ENCODE measurements at regions not wholly inside any gene's neighbourhood (a gene's known extent, or its start where the extent isn't known, plus 50 kb on each side); places are given as distances from the start of the nearest gene placed in this dataset.
A peak's percentile ranks its signal among the peaks of the same experiment; 100 is the strongest.
"Not testable (repeated sequence)": the region's sequence is repeated elsewhere in the genome, so short reads cannot be mapped to it uniquely, and the experiment has no call there.

DNA sequence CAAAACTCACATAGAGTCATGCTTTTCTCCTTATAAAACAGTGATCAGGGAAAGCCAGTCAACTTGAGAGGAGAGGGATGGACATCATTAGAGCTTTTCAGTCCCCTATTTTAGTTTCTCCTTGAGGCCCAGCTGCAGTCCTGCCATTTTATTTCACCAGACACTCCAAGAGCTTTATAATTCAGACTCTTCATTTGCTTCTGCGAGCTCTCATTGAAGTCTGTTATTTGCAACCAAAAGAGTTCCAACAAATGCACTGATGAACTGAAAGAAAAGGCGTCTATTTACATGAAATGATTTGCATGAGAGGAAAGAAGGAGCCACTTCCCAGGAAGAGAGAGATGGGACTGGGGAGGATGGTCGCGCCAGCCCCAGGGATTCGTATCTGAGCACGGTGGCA lies 86.8 kb downstream of the NDUFA12 start:
- H3K4me1 ChIP-seq (ENCODE audit: control insufficient read depth, insufficient read depth, low read length) = no peaks in the 10 kb centered on the region
- no peak overlapping the region for H3K27ac ChIP-seq (ENCODE audit: low read length)
- H3K4me3 ChIP-seq (ENCODE audit: low read length) = no peak overlapping the region
- H3K9me3 ChIP-seq (ENCODE audit: control insufficient read depth, low read length) = no peaks in the 10 kb centered on the region
- intact Hi-C loops (cut with DNase I) = no loop called here
- no peaks in the 10 kb centered on the region for H3K27me3 ChIP-seq (ENCODE audit: control insufficient read depth, insufficient read depth)
- DNase-seq (no peak), ATAC-seq (no peak)
- 91% methylated on average over 6 of the region's 6 CpGs for WGBS

DNA sequence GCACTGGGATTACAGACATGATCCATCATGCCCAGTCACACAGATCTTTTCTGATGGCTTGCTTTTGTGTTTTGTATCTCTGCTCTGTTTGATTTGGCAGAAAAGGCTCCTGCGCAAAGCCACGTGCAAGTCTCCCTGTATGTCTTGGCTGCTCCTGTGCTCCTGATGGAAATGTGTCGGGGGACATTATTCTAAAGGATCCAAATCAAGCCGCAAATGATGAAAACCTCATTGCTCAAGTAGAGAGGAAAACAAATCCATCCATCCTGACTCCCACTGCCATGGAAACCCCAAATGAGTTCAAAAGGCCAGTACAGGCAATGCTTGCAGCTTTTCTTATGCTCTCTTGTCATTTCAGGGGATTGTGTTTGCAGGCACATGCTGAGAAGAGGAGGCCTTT lies 93.8 kb downstream of the NDUFA12 start:
- no peak for DNase-seq
- H3K9me3 ChIP-seq (ENCODE audit: control insufficient read depth, low read length) = no peaks in the 10 kb centered on the region
- intact Hi-C loops (cut with DNase I) = no loop called here
- 45% methylated on average over 4 of the region's 4 CpGs for WGBS
- H3K4me1 ChIP-seq (ENCODE audit: control insufficient read depth, insufficient read depth, low read length) = no peaks in the 10 kb centered on the region
- H3K27ac ChIP-seq (ENCODE audit: low read length) = no peak overlapping the region
- H3K4me3 ChIP-seq (ENCODE audit: low read length) = no peak overlapping the region
- no peaks in the 10 kb centered on the region for H3K27me3 ChIP-seq (ENCODE audit: control insufficient read depth, insufficient read depth)
- ATAC-seq = no peak

- intact Hi-C loops (cut with DNase I); ATAC-seq; H3K27ac ChIP-seq (ENCODE audit: low read length); H3K9me3 ChIP-seq (ENCODE audit: control insufficient read depth, low read length); H3K4me3 ChIP-seq (ENCODE audit: low read length); H3K27me3 ChIP-seq (ENCODE audit: control insufficient read depth, insufficient read depth); H3K4me1 ChIP-seq (ENCODE audit: control insufficient read depth, insufficient read depth, low read length); DNase-seq: not testable (repeated sequence)
- WGBS = 95% methylated on average over 4 of the region's 4 CpGs
These were observed 97.7 kb downstream of the NDUFA12 start for GRCh38 chr12:94905749-94906148.

- no peaks in the 10 kb centered on the region for H3K9me3 ChIP-seq (ENCODE audit: control insufficient read depth, low read length)
- ATAC-seq (no peak), DNase-seq (no peak)
- WGBS = 72% methylated on average over 2 of the region's 2 CpGs
- H3K4me3 ChIP-seq (ENCODE audit: low read length) = no peak overlapping the region
- intact Hi-C loops (cut with DNase I) = no loop called here
- H3K27me3 ChIP-seq (ENCODE audit: control insufficient read depth, insufficient read depth) = no peaks in the 10 kb centered on the region
- H3K4me1 ChIP-seq (ENCODE audit: control insufficient read depth, insufficient read depth, low read length) = no peaks in the 10 kb centered on the region
- H3K27ac ChIP-seq (ENCODE audit: low read length) = no peak overlapping the region
These were observed 103.0 kb downstream of the NDUFA12 start for GRCh38 chr12:94900496-94900895.

DNA sequence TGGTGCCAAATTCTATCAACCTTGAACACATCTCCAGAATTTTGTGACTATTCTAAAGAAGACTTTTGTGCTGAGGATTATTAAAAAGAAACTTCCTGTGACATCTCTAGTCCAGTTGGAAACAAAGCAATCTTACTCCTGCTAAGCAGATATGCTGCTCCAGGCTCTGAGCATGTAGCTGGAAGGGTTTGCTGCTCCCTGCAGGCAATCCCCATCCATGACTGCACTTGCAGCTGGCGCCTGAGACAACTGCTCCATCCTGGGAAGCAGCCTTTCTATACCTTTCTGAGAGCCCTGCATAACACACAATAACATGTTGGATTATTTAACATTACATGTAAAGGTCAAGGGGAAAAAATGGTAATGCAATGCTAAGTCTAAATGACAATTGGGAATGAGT lies 105.1 kb downstream of the NDUFA12 start:
- Histone ChIP-seq H3K27me3 (ENCODE audit: control insufficient read depth, insufficient read depth) (no peaks in the 10 kb centered on the region), H3K4me3 (ENCODE audit: low read length) (no peak overlapping the region), H3K27ac (ENCODE audit: low read length) (no peak overlapping the region), H3K9me3 (ENCODE audit: control insufficient read depth, low read length) (no peaks in the 10 kb centered on the region), H3K4me1 (ENCODE audit: control insufficient read depth, insufficient read depth, low read length) (no peaks in the 10 kb centered on the region)
- ATAC-seq (no peak), DNase-seq (no peak)
- intact Hi-C loops (cut with DNase I) = no loop called here
- 66% methylated on average over 1 of the region's 1 CpG for WGBS

GRCh38 chr12:94892544-94893267 lies 110.8 kb downstream of the NDUFA12 start:
- Histone ChIP-seq H3K4me1 (ENCODE audit: control insufficient read depth, insufficient read depth, low read length) (no peaks in the 10 kb centered on the region), H3K27me3 (ENCODE audit: control insufficient read depth, insufficient read depth) (no peaks in the 10 kb centered on the region), H3K4me3 (ENCODE audit: low read length) (no peak overlapping the region), H3K9me3 (ENCODE audit: control insufficient read depth, low read length) (no peaks in the 10 kb centered on the region), H3K27ac (ENCODE audit: low read length) (no peak overlapping the region)
- WGBS = 82% methylated on average over 5 of the region's 5 CpGs
- ATAC-seq = no peak
- no peak for DNase-seq
- intact Hi-C loops (cut with DNase I) = no loop called here

GRCh38 chr12:94889445-94890210 lies 113.9 kb downstream of the NDUFA12 start:
- intact Hi-C loops (cut with DNase I) = no loop called here
- Histone ChIP-seq H3K4me1 (ENCODE audit: control insufficient read depth, insufficient read depth, low read length) (no peaks in the 10 kb centered on the region), H3K9me3 (ENCODE audit: control insufficient read depth, low read length) (no peaks in the 10 kb centered on the region), H3K4me3 (ENCODE audit: low read length) (no peak overlapping the region), H3K27ac (ENCODE audit: low read length) (no peak overlapping the region), H3K27me3 (ENCODE audit: control insufficient read depth, insufficient read depth) (no peaks in the 10 kb centered on the region)
- ATAC-seq (no peak), DNase-seq (no peak)
- WGBS = 64% methylated on average over 5 of the region's 5 CpGs

DNA sequence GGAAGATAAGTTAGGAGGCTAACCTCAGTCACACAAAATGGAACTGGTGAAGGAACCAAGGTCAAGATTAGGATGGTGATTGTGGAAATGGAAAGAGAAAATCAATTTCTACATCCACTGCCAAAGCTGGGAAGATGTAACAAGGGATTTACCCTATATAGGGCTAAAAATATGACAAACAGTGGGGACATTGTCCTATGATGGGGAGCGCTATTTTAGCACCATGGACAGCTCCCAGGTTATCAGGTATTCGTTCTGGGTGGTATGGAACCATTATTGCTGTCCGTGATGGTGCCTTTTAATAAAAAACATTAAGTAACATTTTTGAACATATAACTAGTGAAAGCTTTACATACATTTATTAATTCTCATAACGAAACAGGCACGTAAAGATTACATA lies 124.0 kb downstream of the NDUFA12 start:
- Histone ChIP-seq H3K4me3 (ENCODE audit: low read length) (no peak overlapping the region), H3K9me3 (ENCODE audit: control insufficient read depth, low read length) (no peaks in the 10 kb centered on the region), H3K27ac (ENCODE audit: low read length) (no peak overlapping the region), H3K27me3 (ENCODE audit: control insufficient read depth, insufficient read depth) (no peaks in the 10 kb centered on the region), H3K4me1 (ENCODE audit: control insufficient read depth, insufficient read depth, low read length) (no peaks in the 10 kb centered on the region)
- DNase-seq (no peak), ATAC-seq (no peak)
- 46% methylated on average over 5 of the region's 5 CpGs for WGBS
- intact Hi-C loops (cut with DNase I) = no loop called here

GRCh38 chr12:94875525-94875924 lies 128.0 kb downstream of the NDUFA12 start:
- WGBS = 39% methylated on average over 5 of the region's 5 CpGs
- Histone ChIP-seq H3K4me3 (ENCODE audit: low read length) (no peak overlapping the region), H3K4me1 (ENCODE audit: control insufficient read depth, insufficient read depth, low read length) (no peaks in the 10 kb centered on the region), H3K27ac (ENCODE audit: low read length) (no peak overlapping the region), H3K9me3 (ENCODE audit: control insufficient read depth, low read length) (no peaks in the 10 kb centered on the region), H3K27me3 (ENCODE audit: control insufficient read depth, insufficient read depth) (no peaks in the 10 kb centered on the region)
- peak in 1 of 2 donors; percentile 14 for ATAC-seq
- intact Hi-C loops (cut with DNase I) = no loop called here
- no peak for DNase-seq

GRCh38 chr12:94874518-94875302 lies 128.8 kb downstream of the NDUFA12 start:
- ATAC-seq = no peak
- intact Hi-C loops (cut with DNase I) = no loop called here
- no peaks in the 10 kb centered on the region for H3K27me3 ChIP-seq (ENCODE audit: control insufficient read depth, insufficient read depth)

More at GRCh38 chr12:94874518-94875302, 128.8 kb downstream of the NDUFA12 start:
- no peak overlapping the region for H3K27ac ChIP-seq (ENCODE audit: low read length)
- H3K4me1 ChIP-seq (ENCODE audit: control insufficient read depth, insufficient read depth, low read length) = no peaks in the 10 kb centered on the region
- no peaks in the 10 kb centered on the region for H3K9me3 ChIP-seq (ENCODE audit: control insufficient read depth, low read length)
- 20% methylated on average over 20 of the region's 20 CpGs for WGBS
- no peak for DNase-seq
- H3K4me3 ChIP-seq (ENCODE audit: low read length) = peak overlapping the region; percentile 80
